IPS-NIHi11 (cell line): ENCODE measurements at regions not wholly inside any gene's neighbourhood (a gene's known extent, or its start where the extent isn't known, plus 50 kb on each side); places are given as distances from the start of the nearest gene placed in this dataset.
"Not testable (repeated sequence)": the region's sequence is repeated elsewhere in the genome, so short reads cannot be mapped to it uniquely, and the experiment has no call there.

Experiments
- DNase-seq: peaks from one replicate; pipeline ENCODE4 v3.0.0; 2012; ENCODE audit warnings: mixed read lengths, low spot score

DNA sequence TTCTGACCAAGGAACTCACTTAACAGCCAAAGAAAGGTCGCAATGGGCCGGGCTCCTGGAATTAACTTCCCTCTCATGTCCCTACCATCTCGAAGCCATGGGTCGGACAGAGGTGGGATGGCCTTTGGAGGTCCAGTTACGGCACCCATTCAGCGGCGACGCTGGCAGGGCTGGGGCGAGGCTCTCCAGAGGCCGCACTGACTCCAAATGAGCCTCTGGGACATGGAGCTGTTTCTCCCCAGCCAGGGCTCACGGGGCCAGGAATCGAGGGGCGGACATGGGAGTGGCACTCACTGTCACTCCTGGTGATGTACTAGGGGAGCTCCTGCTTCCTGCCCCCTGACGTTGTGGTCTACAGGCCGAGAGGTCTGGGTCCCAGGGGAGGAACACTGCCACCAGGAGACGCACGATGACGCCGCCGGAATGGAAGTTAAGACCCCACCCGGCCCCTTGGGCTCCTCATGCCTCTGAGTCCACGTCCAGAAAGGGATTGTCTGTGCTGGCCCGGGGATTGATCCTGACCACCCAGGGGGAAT, 60.7 kb upstream of the METRNL start:
- no peak for DNase-seq

GRCh38 chr17:83019376-83019775, 60.0 kb upstream of the METRNL start:
- DNase-seq, result no peak

DNA sequence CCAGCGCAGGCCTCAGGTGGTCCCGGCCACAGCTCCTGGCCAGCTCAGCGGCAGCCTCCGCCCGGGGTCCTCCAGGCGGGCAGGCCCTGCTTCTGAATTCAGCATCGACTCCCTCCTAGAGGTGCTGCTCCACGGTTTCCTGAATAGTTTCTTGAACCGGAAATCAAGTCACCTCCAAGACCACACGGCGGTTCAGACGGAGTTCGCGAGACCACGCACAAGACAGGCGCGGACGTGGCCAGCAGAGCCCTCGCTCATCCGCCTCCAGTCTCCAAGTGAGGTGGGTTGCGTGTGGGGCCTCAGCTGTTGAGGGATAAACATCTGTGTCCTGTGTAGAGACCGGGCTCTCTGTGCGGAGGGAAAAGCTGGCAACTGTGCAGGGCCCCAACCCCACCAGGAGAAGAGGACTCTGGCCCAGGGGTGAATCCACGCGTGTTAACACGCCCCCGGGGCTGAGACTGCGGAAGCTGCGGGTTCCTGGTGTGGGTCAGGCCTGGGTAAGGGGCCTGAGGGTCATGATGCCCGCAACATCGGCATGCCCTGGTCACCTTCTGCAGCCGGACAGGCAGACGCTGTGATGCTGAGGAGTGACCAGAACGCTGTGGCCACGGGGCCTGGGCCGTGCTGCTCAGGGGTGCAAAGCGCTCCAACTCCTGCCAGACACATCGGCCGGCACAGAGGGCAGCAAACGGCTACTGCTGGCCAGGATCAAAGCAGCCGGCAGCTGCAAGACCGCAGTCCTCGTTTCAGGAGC, 55.0 kb upstream of the METRNL start:
- no peak for DNase-seq

- no peak for DNase-seq
Observed at GRCh38 chr17:83025636-83026280, 53.7 kb upstream of the METRNL start.

DNA sequence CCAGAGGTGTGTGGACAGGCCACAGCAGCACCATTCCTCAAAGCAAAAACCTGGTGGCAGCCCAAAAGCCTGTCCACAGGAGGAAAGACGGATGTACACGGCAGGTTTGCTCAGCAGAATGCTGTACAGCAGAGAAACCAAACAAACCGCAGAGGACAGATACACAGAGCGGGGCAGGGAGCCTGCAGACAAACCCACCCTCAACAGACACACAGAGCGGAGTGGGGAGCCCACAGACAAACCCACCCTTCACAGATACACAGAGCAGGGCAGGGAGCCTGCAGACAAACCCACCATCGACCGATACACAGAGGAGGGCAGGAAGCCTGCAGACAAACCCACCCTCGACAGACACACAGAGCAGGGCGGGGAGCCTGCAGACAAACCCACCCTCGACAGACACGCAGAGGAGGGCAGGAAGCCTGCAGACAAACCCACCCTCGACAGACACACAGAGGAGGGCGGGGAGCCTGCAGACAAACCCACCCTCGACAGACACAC, 53.0 kb upstream of the METRNL start:
- no peak for DNase-seq

DNA sequence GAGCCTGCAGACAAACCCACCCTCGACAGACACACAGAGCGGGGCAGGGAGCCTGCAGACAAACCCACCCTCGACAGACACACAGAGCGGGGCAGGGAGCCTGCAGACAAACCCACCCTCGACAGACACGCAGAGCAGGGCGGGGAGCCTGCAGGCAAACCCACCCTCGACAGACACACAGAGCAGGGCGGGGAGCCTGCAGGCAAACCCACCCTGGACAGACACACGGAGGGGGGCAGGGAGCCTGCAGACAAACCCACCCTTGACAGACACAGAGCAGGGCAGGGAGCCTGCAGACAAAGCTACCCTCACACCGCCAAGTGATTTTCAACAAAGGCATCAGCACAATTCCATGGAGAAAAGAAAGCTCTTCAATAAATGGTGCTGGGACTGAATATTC, 52.5 kb upstream of the METRNL start:
- not testable (repeated sequence) for DNase-seq

GRCh38 chr17:83028851-83029250, 50.6 kb upstream of the METRNL start:
- no peak for DNase-seq

- DNase-seq, result no peak
Observed at GRCh38 chr17:83029571-83029970, 49.8 kb upstream of the METRNL start.
